NT2/D1 (cell line): ENCODE measurements at regions not wholly inside any gene's neighbourhood (a gene's known extent, or its start where the extent isn't known, plus 50 kb on each side); places are given as distances from the start of the nearest gene placed in this dataset.

Experiments used
- DNase-seq: peaks from one replicate; pipeline ENCODE4 v3.0.0-alpha.2; 2011; ENCODE audit warnings: low read depth, low spot score
- H3K27me3 ChIP-seq: 2 replicates; pipeline ENCODE4 v1.6.0; 2011; ENCODE audit warnings: mild to moderate bottlenecking; ENCODE audit not compliant: insufficient read length, insufficient read depth
- H3K36me3 ChIP-seq: 2 replicates; pipeline ENCODE4 v1.6.1; 2011; ENCODE audit warnings: mild to moderate bottlenecking, low read length, mixed read lengths; ENCODE audit not compliant: insufficient read depth, insufficient read length
- H3K4me1 ChIP-seq: 2 replicates; pipeline ENCODE4 v1.5.1; 2011; ENCODE audit not compliant: insufficient read depth, insufficient read length
- H3K4me3 ChIP-seq: 2 replicates; pipeline ENCODE4 v1.5.1; 2011; ENCODE audit warnings: low read depth; ENCODE audit not compliant: insufficient read length
- H3K9ac ChIP-seq: 2 replicates; pipeline ENCODE4 v1.6.0; 2011; ENCODE audit warnings: low read depth; ENCODE audit not compliant: insufficient read length
- H3K9me3 ChIP-seq: 2 replicates; pipeline ENCODE4 v1.5.1; 2011; ENCODE audit warnings: mild to moderate bottlenecking, low read length; ENCODE audit not compliant: insufficient read depth
- SUZ12 ChIP-seq: IDR thresholded peaks from 2 replicates; pipeline ENCODE4 v1.6.1; 2011; ENCODE audit not compliant: insufficient read length, insufficient read depth; ENCODE audit errors: extremely low read depth
- YY1 ChIP-seq: IDR thresholded peaks from 2 replicates; pipeline ENCODE4 v1.6.1; 2011; ENCODE audit not compliant: insufficient read length, insufficient read depth
- ZNF274 ChIP-seq: IDR thresholded peaks from 2 replicates; pipeline ENCODE4 v1.6.1; 2011; ENCODE audit warnings: mild to moderate bottlenecking, low read depth, low read length

DNA sequence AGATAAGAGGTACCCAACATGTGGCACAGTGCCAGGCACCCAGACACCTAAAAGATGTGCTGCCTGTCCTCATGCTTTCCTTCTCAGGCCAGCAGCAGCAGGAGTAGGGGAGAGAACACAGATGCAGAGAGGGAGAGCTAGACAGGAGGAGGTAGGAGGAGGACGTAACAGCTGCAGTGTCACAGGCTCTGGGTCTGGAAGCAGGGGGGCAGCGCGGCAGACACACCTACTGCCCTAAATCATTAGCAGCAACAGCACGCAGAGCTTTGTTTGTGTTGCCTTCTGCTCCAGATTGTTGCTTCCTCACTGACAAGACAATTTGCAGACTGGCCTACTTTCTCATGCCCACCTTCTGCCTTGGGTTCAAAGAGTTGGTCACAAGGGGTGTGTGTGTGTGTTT is 196.7 kb upstream of the DAB1 start:
- no peaks in the 10 kb centered on the region for H3K36me3 ChIP-seq
- H3K9me3 ChIP-seq, result no peaks in the 10 kb centered on the region
- no peaks in the 10 kb centered on the region for H3K27me3 ChIP-seq
- no peak overlapping the region for H3K4me3 ChIP-seq
- H3K4me1 ChIP-seq, result no peaks in the 10 kb centered on the region
- no peak for TF ChIP-seq ZNF274
- TF ChIP-seq SUZ12, result no peak
- TF ChIP-seq YY1, result no peak
- no peak overlapping the region for H3K9ac ChIP-seq
- no peak for DNase-seq

DNA sequence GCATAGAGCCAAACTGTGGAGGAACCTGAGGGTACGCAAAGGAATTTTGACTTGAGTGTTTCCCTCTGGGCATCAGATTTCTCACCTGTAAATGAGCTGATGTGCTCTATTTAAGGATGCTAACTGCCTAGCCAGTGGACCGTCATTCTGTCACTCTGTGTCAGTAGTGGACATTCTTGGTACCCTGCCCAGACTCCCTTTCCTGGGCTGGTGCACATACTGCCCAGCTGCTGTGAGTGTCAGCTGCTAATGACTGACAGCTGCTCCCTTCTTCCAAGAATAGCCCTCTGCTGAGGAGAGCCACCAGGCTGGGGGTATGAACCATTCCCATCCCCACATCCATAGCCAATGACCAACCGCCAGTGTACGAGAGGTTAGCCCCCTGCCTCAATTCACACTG is 193.1 kb upstream of the DAB1 start:
- no peaks in the 10 kb centered on the region for H3K27me3 ChIP-seq
- no peak for DNase-seq
- no peaks in the 10 kb centered on the region for H3K36me3 ChIP-seq
- TF ChIP-seq YY1 (no peak), SUZ12 (no peak)
- no peaks in the 10 kb centered on the region for H3K9me3 ChIP-seq
- H3K4me3 ChIP-seq, result no peak overlapping the region
- no peaks in the 10 kb centered on the region for H3K4me1 ChIP-seq
- H3K9ac ChIP-seq, result no peak overlapping the region

DNA sequence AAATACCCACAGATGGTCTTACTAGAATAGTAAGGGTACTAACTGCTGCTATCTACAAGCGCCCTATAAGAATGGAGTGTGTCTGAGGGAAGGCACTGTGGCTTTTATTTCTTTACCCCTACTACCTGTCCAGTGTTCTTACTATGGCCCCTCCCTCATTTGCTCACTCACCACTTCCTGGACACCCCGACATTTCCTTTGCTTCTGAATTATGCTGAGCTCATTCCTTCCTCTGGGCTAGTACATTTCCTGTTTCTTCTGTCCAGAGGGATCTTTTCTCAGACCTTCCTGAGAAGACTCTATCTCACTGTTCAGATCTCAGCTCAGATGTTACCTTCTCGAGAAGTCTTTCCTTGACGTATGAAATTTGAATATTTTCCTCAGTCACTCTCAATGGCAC is 192.1 kb upstream of the DAB1 start:
- no peaks in the 10 kb centered on the region for H3K9me3 ChIP-seq
- no peak overlapping the region for H3K9ac ChIP-seq
- H3K4me1 ChIP-seq, result no peaks in the 10 kb centered on the region
- no peaks in the 10 kb centered on the region for H3K27me3 ChIP-seq
- no peak for DNase-seq
- TF ChIP-seq ZNF274, result no peak
- no peak overlapping the region for H3K4me3 ChIP-seq
- H3K36me3 ChIP-seq, result no peaks in the 10 kb centered on the region

DNA sequence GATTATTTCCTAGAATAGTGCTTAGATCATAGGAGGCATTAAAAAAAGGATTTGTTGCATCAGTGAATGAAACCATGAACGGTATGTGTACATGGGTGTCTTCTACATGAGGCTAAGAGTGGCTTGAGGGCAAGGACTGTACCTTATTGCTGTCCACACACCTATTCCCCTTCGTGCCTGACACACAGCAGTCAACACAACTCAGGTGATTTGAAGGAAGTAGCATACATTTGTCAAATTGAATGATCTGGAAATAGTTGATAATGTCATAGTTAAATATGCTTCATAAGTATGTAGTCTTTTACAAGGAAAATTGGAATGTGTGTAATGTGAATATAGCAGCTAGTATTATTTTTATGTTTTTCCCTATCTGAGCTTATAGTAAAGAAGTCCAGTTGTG is 189.0 kb upstream of the DAB1 start:
- Histone ChIP-seq H3K4me3 (no peak overlapping the region), H3K36me3 (no peaks in the 10 kb centered on the region), H3K9me3 (no peaks in the 10 kb centered on the region), H3K9ac (no peak overlapping the region), H3K4me1 (no peaks in the 10 kb centered on the region), H3K27me3 (no peaks in the 10 kb centered on the region)
- TF ChIP-seq SUZ12, result no peak
- no peak for TF ChIP-seq YY1
- TF ChIP-seq ZNF274, result no peak
- no peak for DNase-seq

DNA sequence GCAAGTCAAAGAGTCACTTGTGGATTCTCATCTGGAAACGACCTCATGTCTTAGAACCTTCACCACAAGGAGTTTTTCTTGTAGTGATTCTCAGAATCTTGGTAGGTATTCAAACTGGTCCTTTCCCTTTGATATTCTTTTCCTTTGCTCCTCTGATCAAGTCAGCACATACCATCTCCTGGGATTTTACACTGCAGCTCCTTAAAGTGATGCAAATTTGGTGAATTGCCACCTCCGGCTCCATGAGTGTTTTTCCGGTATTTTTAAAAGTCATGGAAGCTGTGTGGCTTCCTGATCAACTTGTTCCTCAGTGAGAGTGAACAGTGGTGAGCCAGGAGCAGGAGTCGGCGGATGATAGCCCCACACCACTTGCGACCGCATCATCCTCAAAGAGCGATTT is 182.1 kb upstream of the DAB1 start:
- Histone ChIP-seq H3K27me3 (no peaks in the 10 kb centered on the region), H3K9ac (no peak overlapping the region), H3K9me3 (no peaks in the 10 kb centered on the region; the same call in 1 of the 2 replicates), H3K36me3 (no peaks in the 10 kb centered on the region), H3K4me1 (peaks cover 3% of the 10 kb centered on the region), H3K4me3 (no peak overlapping the region)
- no peak for TF ChIP-seq SUZ12
- TF ChIP-seq ZNF274, result no peak
- no peak for TF ChIP-seq YY1
- peak; percentile 76 for DNase-seq

DNA sequence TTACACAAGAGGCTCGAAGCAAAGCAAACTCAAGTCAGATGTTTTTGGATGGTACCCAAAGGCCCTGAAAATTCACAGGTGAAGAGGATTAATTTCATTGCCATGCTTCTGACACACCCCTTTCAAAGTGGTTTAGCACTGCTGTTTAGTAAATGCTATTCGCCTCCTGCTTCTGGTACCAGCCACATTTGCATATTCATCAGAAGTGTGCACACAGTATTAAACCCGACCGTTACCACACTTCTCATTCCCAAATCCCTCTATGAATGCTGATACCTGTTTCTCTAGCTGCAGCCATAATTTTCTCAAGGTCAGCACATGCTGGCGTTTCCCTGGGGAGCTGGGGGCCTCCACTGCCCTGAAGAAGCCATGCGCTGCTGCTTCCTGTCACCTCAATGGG is 179.8 kb upstream of the DAB1 start:
- no peaks in the 10 kb centered on the region; the same call in 1 of the 2 replicates for H3K9me3 ChIP-seq
- H3K4me1 ChIP-seq, result peaks cover 10% of the 10 kb centered on the region
- H3K9ac ChIP-seq, result no peak overlapping the region
- TF ChIP-seq YY1 (no peak), SUZ12 (no peak), ZNF274 (no peak)
- no peak for DNase-seq
- no peaks in the 10 kb centered on the region for H3K27me3 ChIP-seq
- H3K4me3 ChIP-seq, result no peak overlapping the region
- no peaks in the 10 kb centered on the region for H3K36me3 ChIP-seq

DNA sequence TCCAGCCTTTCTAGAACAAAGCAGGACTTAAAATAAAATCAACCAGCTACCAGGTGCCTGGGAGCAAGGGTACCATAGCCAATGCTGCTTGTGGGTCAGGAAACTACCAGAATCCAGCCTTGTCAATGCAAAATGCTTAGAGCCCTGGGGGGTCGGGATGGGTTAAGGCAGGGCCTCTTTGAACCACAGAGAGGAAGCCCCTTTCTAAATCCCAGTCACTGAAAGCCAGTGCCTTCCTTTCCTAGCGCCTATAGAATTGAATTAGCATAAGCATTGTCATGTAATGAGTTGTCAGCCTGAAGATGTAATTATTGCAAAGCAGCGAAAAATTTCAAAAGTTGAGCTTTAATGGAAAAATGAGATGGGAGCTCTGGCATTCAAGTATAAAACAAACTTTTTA is 176.6 kb upstream of the DAB1 start:
- H3K27me3 ChIP-seq, result no peaks in the 10 kb centered on the region
- H3K4me1 ChIP-seq, result peaks cover 14% of the 10 kb centered on the region
- no peaks in the 10 kb centered on the region for H3K36me3 ChIP-seq
- peaks cover 2% of the 10 kb centered on the region; the same call in 1 of the 2 replicates for H3K9me3 ChIP-seq
- H3K4me3 ChIP-seq, result no peak overlapping the region
- TF ChIP-seq YY1 (no peak), SUZ12 (no peak), ZNF274 (no peak)
- peak overlapping the region; percentile 22 for H3K9ac ChIP-seq
- DNase-seq, result peak; percentile 96

DNA sequence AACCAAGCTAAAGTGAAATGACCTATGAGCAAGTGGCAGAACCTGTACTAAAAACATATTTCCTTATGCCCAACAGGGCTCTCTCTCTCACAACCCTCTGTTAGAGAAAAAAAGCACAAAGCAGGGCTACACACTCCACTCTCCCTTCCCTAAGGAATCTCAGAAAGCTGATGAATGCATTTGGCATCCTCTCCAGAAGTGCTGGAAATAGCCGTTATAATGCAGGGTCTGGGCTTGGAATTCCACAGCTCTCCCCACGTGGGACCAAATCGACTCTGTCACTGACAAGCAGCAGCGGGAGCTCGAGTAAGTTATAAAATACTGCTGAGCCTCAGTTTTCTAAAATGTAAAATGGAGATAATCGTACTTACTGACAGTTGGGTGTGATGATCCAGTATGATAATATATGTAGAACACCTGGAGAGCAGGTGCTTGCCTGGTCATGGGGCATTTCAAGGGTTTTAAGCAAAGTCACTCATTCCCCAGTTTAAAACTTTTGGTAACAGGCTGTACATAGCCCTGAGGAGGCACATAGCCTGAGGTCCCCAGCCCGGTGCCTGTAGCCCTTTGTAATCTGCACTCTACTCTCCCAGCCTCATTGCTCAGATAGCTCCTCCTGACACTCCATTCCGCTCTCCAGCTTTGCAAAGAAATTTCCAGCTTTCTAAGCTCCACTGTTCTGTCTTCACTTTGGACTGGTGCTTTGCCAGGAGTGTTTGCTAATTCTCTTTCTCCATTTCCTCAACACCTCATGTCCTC is 175.6 kb upstream of the DAB1 start:
- Histone ChIP-seq H3K9ac (peak overlapping the region; percentile 52), H3K36me3 (no peaks in the 10 kb centered on the region), H3K27me3 (no peaks in the 10 kb centered on the region), H3K9me3 (peaks cover 4% of the 10 kb centered on the region; the same call in 1 of the 2 replicates), H3K4me3 (no peak overlapping the region), H3K4me1 (peaks cover 14% of the 10 kb centered on the region)
- TF ChIP-seq ZNF274, result no peak
- no peak for TF ChIP-seq SUZ12
- TF ChIP-seq YY1, result no peak
- peak; percentile 78 for DNase-seq
